ENCODE measurements at regions not wholly inside any gene's neighbourhood (a gene's known extent, or its start where the extent isn't known, plus 50 kb on each side); places are given as distances from the start of the nearest gene placed in this dataset.
"Not testable (repeated sequence)": the region's sequence is repeated elsewhere in the genome, so short reads cannot be mapped to it uniquely, and the experiment has no call there.

GRCh38 chr2:48045613-48046012 is 139.3 kb upstream of the FBXO11 start:
- DNase-seq: no peak

- DNase-seq: no peak
These were observed 142.3 kb upstream of the FBXO11 start for GRCh38 chr2:48048476-48049171.

- no peak for DNase-seq
These were observed 143.1 kb upstream of the FBXO11 start for GRCh38 chr2:48049371-48049770.

- no peak for DNase-seq
These were observed 144.4 kb upstream of the FBXO11 start for GRCh38 chr2:48050711-48051110.

GRCh38 chr2:48059975-48060374 is 153.7 kb upstream of the FBXO11 start:
- DNase-seq: no peak

- DNase-seq: not testable (repeated sequence)
These were observed 155.4 kb upstream of the FBXO11 start for GRCh38 chr2:48061656-48062055.

- DNase-seq: no peak
These were observed 158.8 kb upstream of the FBXO11 start for GRCh38 chr2:48065096-48065495.

- DNase-seq: no peak
These were observed 159.7 kb upstream of the FBXO11 start for GRCh38 chr2:48066000-48066399.

- DNase-seq: no peak
These were observed 163.5 kb upstream of the FBXO11 start for GRCh38 chr2:48069769-48070168.

GRCh38 chr2:48070415-48070814 is 164.1 kb upstream of the FBXO11 start:
- DNase-seq: no peak

- no peak for DNase-seq
These were observed 166.3 kb upstream of the FBXO11 start for GRCh38 chr2:48072583-48072982.

- DNase-seq: no peak
These were observed 169.3 kb upstream of the FBXO11 start for GRCh38 chr2:48075631-48076030.

- no peak for DNase-seq
These were observed 174.4 kb upstream of the FBXO11 start for GRCh38 chr2:48080534-48081316.

- DNase-seq: no peak
These were observed 175.0 kb upstream of the FBXO11 start for GRCh38 chr2:48081317-48081628.

- no peak for DNase-seq
These were observed 179.6 kb upstream of the FBXO11 start for GRCh38 chr2:48085888-48086287.

GRCh38 chr2:48088994-48089393 is 182.7 kb upstream of the FBXO11 start:
- DNase-seq: no peak

GRCh38 chr2:48089644-48090043 is 183.3 kb upstream of the FBXO11 start:
- DNase-seq: no peak

- no peak for DNase-seq
These were observed 186.8 kb upstream of the FBXO11 start for GRCh38 chr2:48092846-48093803.

- not testable (repeated sequence) for DNase-seq
These were observed 190.5 kb upstream of the FBXO11 start for GRCh38 chr2:48096765-48097164.

- no peak for DNase-seq
These were observed 192.2 kb upstream of the FBXO11 start for GRCh38 chr2:48098539-48098938.

GRCh38 chr2:48104418-48104817 is 198.1 kb upstream of the FBXO11 start:
- DNase-seq: no peak

GRCh38 chr2:48105848-48106247 is 199.6 kb upstream of the FBXO11 start:
- no peak for DNase-seq

GRCh38 chr2:48107326-48107925 is 201.1 kb upstream of the FBXO11 start:
- no peak for DNase-seq
